ENCODE measurements at regions not wholly inside any gene's neighbourhood (a gene's known extent, or its start where the extent isn't known, plus 50 kb on each side); places are given as distances from the start of the nearest gene placed in this dataset.
A peak's percentile ranks its signal among the peaks of the same experiment; 100 is the strongest.

DNA sequence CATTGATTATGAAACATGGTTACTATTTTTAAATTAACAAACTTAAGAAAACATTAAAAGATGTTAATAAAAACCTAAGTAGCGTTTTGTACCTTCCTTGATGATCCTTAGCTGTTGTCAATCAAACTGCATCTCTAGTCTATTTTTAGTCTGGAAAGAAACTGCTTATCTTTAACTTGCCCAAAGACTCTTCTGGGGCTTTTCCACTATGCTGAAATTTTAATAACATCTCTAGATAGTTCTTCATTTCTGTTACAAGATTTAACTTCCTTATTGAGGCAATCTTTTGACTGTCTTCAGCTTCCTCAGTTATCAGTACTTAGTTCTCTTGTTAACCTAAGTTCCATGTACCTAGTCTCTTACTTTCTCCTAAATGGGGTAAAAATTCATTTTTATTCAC is 135.9 kb upstream of the HMCN1 start:
- H3K4me3 ChIP-seq, result no peak overlapping the region
- no peaks in the 10 kb centered on the region for H3K27me3 ChIP-seq (ENCODE audit: low read depth)
- no peaks in the 10 kb centered on the region for H3K36me3 ChIP-seq
- H3K9me3 ChIP-seq, result no peaks in the 10 kb centered on the region
- H3K27ac ChIP-seq, result no peak overlapping the region
- intact Hi-C loops (cut with DNase I), result no loop called here
- TF ChIP-seq, protein P1, sequence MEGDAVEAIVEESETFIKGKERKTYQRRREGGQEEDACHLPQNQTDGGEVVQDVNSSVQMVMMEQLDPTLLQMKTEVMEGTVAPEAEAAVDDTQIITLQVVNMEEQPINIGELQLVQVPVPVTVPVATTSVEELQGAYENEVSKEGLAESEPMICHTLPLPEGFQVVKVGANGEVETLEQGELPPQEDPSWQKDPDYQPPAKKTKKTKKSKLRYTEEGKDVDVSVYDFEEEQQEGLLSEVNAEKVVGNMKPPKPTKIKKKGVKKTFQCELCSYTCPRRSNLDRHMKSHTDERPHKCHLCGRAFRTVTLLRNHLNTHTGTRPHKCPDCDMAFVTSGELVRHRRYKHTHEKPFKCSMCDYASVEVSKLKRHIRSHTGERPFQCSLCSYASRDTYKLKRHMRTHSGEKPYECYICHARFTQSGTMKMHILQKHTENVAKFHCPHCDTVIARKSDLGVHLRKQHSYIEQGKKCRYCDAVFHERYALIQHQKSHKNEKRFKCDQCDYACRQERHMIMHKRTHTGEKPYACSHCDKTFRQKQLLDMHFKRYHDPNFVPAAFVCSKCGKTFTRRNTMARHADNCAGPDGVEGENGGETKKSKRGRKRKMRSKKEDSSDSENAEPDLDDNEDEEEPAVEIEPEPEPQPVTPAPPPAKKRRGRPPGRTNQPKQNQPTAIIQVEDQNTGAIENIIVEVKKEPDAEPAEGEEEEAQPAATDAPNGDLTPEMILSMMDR (IDR thresholded peaks at IDR 0.05), result no peak
- peak in 1 of 2 donors; percentile 39 for ATAC-seq
- H3K4me1 ChIP-seq, result no peaks in the 10 kb centered on the region
- no peak for DNase-seq

DNA sequence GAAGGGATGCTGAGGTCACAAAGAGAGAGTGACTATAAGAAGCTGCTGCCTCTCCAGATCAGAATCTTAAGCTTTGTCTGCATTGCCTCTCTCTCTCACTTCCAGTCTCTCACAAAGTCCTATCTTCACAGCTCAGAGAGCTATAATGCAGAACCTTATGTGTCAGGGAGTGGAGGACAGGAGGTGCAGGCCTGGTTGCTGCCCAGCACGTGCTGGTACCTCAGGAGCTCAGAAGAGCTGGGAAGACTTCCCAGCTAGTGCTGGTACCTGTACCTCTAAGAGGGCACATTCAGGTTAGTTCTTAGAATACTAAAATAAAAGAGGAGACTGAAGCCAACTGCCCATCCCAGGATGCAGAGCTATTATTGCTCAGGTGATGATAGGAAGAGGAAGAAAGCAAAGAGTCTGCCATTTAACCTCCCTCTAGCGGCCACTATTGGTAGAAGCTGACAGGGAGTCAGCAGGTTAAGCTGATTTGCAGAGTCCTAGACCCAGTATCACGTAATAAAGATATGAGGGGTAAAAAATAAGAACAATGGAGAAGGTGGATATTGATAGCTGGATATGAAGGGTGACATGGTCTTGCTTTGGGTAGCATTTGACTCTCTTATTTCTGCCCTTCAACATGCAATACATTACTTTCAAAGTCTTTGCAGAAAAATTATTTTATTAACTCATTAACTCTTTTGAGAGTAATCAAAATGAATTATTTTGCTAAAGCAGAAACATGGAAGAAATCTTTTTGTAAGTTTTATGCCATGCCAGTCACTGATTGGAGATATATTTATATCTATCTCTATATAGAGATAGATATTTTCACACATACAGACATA is 138.1 kb upstream of the HMCN1 start:
- no peaks in the 10 kb centered on the region for H3K4me1 ChIP-seq
- no peaks in the 10 kb centered on the region for H3K27me3 ChIP-seq (ENCODE audit: low read depth)
- no peaks in the 10 kb centered on the region for H3K9me3 ChIP-seq
- no peaks in the 10 kb centered on the region for H3K36me3 ChIP-seq
- DNase-seq (no peak), ATAC-seq (peak; percentile 73 to 75)
- intact Hi-C loops (cut with DNase I), result no loop called here
- H3K4me3 ChIP-seq, result no peak overlapping the region
- no peak overlapping the region for H3K27ac ChIP-seq
- TF ChIP-seq, protein P1 (IDR thresholded peaks at IDR 0.05), result peak; percentile 59

DNA sequence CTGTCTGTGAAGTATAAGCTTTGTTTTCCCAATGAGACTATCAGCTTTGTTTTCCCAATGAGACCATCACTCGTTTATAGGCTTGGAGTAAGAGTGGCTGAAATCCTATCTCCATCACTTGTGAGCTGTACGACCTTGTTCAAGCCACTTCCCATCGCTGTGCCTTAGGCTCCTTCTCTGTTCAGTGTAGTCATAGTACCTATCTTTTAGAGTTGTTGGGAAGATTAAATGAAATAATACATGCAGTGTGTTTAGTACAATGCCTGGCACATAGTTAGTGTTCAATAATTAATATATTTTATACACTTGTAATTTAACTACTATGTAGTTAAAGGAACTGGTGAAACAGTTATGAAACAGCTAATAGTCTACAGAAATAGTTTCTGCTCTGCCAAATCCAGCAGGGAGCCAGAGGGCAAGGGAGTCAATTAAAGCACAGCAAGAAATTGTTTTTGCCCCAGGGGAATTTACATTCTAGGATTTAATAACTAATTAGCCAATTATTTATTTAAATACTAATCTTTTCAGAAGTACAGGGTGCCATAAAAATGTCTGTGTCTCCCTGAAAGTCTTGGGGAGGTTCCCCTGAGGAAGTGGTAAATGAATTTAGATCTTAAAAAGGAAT is 139.3 kb upstream of the HMCN1 start:
- intact Hi-C loops (cut with DNase I), result no loop called here
- TF ChIP-seq, protein P1 (IDR thresholded peaks at IDR 0.05), result no peak
- no peaks in the 10 kb centered on the region for H3K27me3 ChIP-seq (ENCODE audit: low read depth)
- no peak overlapping the region for H3K27ac ChIP-seq
- ATAC-seq (no peak), DNase-seq (no peak)
- H3K4me3 ChIP-seq, result no peak overlapping the region
- no peaks in the 10 kb centered on the region for H3K36me3 ChIP-seq
- no peaks in the 10 kb centered on the region for H3K4me1 ChIP-seq
- H3K9me3 ChIP-seq, result no peaks in the 10 kb centered on the region

DNA sequence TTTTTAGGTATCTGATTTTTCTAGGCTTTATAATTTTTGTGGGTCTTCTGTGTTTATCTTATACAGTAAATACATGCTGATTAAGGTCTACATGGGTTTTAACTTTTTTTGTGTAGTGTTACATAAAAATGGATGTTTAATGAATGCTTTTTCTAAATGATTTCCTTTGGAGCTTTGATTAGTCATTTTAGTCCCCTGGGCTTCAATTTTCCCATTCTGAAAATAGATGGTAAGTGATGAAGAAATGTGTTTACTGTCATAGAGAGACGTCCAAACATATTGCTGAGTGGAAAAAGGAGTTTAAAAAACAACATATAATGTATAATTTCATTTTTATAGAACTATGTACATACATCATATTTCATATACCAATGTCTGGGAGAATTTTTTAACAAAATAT is 140.9 kb upstream of the HMCN1 start:
- Histone ChIP-seq H3K27me3 (ENCODE audit: low read depth) (no peaks in the 10 kb centered on the region), H3K4me3 (no peak overlapping the region), H3K9me3 (no peaks in the 10 kb centered on the region), H3K36me3 (no peaks in the 10 kb centered on the region), H3K27ac (no peak overlapping the region), H3K4me1 (no peaks in the 10 kb centered on the region)
- intact Hi-C loops (cut with DNase I), result no loop called here
- ATAC-seq, result no peak
- DNase-seq, result no peak
- TF ChIP-seq, protein P1 (IDR thresholded peaks at IDR 0.05), result no peak

DNA sequence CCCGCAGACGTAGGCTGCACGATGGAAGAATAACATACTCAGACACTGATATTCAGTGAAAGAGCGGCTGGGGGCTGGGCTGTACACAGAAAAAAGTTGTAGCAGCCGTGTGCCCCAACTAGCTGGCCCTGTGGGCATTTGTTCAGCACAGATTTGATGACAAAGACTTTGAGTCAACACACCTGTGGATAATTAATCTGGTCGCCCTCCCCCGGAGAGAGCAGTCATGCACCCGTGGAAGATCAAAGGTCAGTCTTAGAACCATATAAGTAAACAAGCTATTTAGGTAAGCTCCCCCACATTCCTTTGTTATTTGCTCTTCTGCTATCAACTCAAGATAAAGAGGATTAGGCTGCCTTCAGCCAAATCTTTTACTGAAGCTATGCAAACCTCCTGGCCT is 148.4 kb upstream of the HMCN1 start:
- DNase-seq (no peak), ATAC-seq (no peak)
- H3K4me1 ChIP-seq, result no peaks in the 10 kb centered on the region
- TF ChIP-seq, protein P1 (IDR thresholded peaks at IDR 0.05), result no peak
- intact Hi-C loops (cut with DNase I), result no loop called here
- no peaks in the 10 kb centered on the region for H3K27me3 ChIP-seq (ENCODE audit: low read depth)
- H3K4me3 ChIP-seq, result no peak overlapping the region
- H3K27ac ChIP-seq, result no peak overlapping the region
- H3K36me3 ChIP-seq, result no peaks in the 10 kb centered on the region
- peaks cover 8% of the 10 kb centered on the region for H3K9me3 ChIP-seq

Data from lower lobe of right lung (tissue), 2 donors.